ENCODE measurements at regions not wholly inside any gene's neighbourhood (a gene's known extent, or its start where the extent isn't known, plus 50 kb on each side); places are given as distances from the start of the nearest gene placed in this dataset.

DNA sequence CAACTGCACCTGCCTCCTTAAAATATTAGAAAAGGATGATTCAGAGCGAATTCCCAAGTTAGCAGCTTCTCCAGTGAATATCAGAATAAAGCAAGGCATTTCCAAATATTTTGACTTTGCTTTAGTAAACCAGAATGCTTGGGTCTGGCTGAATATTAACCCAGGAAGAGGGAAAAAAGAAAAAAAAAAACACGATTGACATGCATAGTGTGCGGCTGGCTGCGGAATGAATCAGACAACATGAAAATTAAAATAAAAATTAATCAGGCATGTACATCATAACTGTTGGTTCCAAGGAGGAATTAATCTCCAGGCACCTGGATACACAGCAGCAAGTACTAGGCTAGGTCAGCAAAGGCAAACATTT is 105.8 kb upstream of the NCKAP5 start:
- H3K4me3 ChIP-seq, result peak overlapping the region in 3 of 4 donors; percentile 15 to 35 (median 26)

GRCh38 chr2:133674433-133675331 is 106.4 kb upstream of the NCKAP5 start:
- Histone ChIP-seq H3K9me3 (no peaks in the 10 kb centered on the region), H3K4me1 (peaks cover 0 to 14% (median 7%) of the 10 kb centered on the region in 4 donors), H3K27me3 (no peaks in the 10 kb centered on the region), H3K36me3 (no peaks in the 10 kb centered on the region), H3K27ac (peak overlapping the region in 2 of 4 donors; percentile 5 to 49), H3K4me3 (peak overlapping the region in 3 of 4 donors; percentile 15 to 35 (median 26))
- ATAC-seq (ENCODE audit: low FRiP score in 2 of 2) (peak; percentile 67 to 77), DNase-seq (peak in 1 of 2 donors; percentile 52)
- TF ChIP-seq POLR2AphosphoS5 (IDR thresholded peaks at IDR 0.05), result no peak
- TF ChIP-seq POLR2A (IDR thresholded peaks at IDR 0.05), result no peak
- TF ChIP-seq, protein P1, sequence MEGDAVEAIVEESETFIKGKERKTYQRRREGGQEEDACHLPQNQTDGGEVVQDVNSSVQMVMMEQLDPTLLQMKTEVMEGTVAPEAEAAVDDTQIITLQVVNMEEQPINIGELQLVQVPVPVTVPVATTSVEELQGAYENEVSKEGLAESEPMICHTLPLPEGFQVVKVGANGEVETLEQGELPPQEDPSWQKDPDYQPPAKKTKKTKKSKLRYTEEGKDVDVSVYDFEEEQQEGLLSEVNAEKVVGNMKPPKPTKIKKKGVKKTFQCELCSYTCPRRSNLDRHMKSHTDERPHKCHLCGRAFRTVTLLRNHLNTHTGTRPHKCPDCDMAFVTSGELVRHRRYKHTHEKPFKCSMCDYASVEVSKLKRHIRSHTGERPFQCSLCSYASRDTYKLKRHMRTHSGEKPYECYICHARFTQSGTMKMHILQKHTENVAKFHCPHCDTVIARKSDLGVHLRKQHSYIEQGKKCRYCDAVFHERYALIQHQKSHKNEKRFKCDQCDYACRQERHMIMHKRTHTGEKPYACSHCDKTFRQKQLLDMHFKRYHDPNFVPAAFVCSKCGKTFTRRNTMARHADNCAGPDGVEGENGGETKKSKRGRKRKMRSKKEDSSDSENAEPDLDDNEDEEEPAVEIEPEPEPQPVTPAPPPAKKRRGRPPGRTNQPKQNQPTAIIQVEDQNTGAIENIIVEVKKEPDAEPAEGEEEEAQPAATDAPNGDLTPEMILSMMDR (IDR thresholded peaks at IDR 0.05), result no peak
- TF ChIP-seq EP300 (IDR thresholded peaks at IDR 0.05), result no peak
- WGBS, 2 donors, result 14 to 20% methylated on average over 21 of the region's 21 CpGs

More for the DNA sequence above, 105.8 kb upstream of the NCKAP5 start:
- H3K27ac ChIP-seq, result no peak overlapping the region
- no peak for DNase-seq
- ATAC-seq (ENCODE audit: low FRiP score in 2 of 2), result no peak
- no peak for TF ChIP-seq POLR2A (IDR thresholded peaks at IDR 0.05)
- no peak for TF ChIP-seq POLR2AphosphoS5 (IDR thresholded peaks at IDR 0.05)
- TF ChIP-seq EP300 (IDR thresholded peaks at IDR 0.05), result no peak
- TF ChIP-seq, protein P1 (IDR thresholded peaks at IDR 0.05), result no peak
- no peaks in the 10 kb centered on the region for H3K27me3 ChIP-seq
- H3K9me3 ChIP-seq, result peaks cover 0 to under 1% (median under 1%) of the 10 kb centered on the region in 4 donors
- H3K4me1 ChIP-seq, result peaks cover 0 to 14% (median 7%) of the 10 kb centered on the region in 4 donors
- H3K36me3 ChIP-seq, result no peaks in the 10 kb centered on the region
- 49 to 69% methylated on average over 4 of the region's 4 CpGs for WGBS, 2 donors

GRCh38 chr2:133676392-133677130 is 108.3 kb upstream of the NCKAP5 start:
- Histone ChIP-seq H3K27ac (no peak overlapping the region), H3K4me1 (peaks cover 0 to 14% (median 7%) of the 10 kb centered on the region in 4 donors), H3K9me3 (no peaks in the 10 kb centered on the region), H3K27me3 (no peaks in the 10 kb centered on the region), H3K4me3 (no peak overlapping the region), H3K36me3 (no peaks in the 10 kb centered on the region)
- DNase-seq, result no peak
- ATAC-seq (ENCODE audit: low FRiP score in 2 of 2), result peak in 1 of 2 donors; percentile 70
- 69% methylated on average over 1 of the region's 1 CpG for WGBS, 2 donors
- TF ChIP-seq, protein P1 (IDR thresholded peaks at IDR 0.05), result no peak
- TF ChIP-seq POLR2A (IDR thresholded peaks at IDR 0.05) (no peak), POLR2AphosphoS5 (IDR thresholded peaks at IDR 0.05) (no peak), EP300 (IDR thresholded peaks at IDR 0.05) (no peak)

DNA sequence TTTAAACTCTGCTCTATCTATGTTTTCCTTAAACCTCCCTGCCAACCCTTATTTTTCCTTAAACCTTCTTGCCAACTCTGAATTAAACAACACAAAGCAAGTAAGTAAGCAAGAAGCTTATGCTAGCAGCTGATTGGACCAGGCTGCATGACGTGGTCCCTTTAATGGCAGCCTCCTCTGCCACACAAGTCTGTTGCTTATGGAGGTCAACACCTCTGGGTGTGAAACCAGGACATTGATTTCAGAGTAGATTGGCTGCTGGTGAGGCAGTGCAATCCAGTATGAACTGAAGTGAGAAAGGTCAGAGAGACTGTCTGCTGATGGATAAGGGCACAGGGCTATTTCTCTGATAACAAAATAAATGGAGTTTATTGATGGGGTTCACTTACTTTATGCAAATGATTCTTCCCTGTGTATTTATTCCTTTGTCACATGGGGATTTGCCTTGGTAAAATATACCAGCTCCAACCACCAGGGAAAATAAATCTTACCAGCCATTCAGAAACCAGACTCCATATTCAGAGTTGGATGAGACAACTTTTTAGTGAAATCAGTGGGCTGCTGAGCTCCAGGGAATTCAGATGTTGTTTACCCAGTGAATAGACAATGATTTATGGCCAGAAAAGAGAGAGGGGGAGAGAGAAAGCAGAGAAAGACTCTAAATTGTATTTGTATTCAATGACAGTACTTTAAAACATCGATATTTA is 112.2 kb upstream of the NCKAP5 start:
- H3K36me3 ChIP-seq, result no peaks in the 10 kb centered on the region
- 71 to 75% methylated on average over 2 of the region's 2 CpGs for WGBS, 2 donors

More for the DNA sequence above, 112.2 kb upstream of the NCKAP5 start:
- TF ChIP-seq POLR2A (IDR thresholded peaks at IDR 0.05), result no peak
- no peak for TF ChIP-seq EP300 (IDR thresholded peaks at IDR 0.05)
- no peak for TF ChIP-seq POLR2AphosphoS5 (IDR thresholded peaks at IDR 0.05)
- TF ChIP-seq, protein P1 (IDR thresholded peaks at IDR 0.05), result no peak
- no peaks in the 10 kb centered on the region for H3K9me3 ChIP-seq
- H3K4me3 ChIP-seq, result no peak overlapping the region
- no peak overlapping the region for H3K27ac ChIP-seq
- peaks cover 0 to under 1% (median 0%) of the 10 kb centered on the region in 4 donors for H3K4me1 ChIP-seq
- H3K27me3 ChIP-seq, result no peaks in the 10 kb centered on the region
- DNase-seq, result no peak
- ATAC-seq (ENCODE audit: low FRiP score in 2 of 2), result no peak

Data from upper lobe of left lung (tissue), 6 donors.